C4-2B (cell line): ENCODE measurements at regions not wholly inside any gene's neighbourhood (a gene's known extent, or its start where the extent isn't known, plus 50 kb on each side); places are given as distances from the start of the nearest gene placed in this dataset.

ENCODE experiments used
- ZFX ChIP-seq: fragments of 450-650 bp; IDR thresholded peaks from 2 replicates; pipeline ENCODE4 v1.6.1; 2017
- TF ChIP-seq, protein P1 (sequence below): fragments of 450-650 bp; conservative IDR thresholded peaks from 2 replicates; pipeline ENCODE4 v1.5.1; 2017; ENCODE audit warnings: mild to moderate bottlenecking

DNA sequence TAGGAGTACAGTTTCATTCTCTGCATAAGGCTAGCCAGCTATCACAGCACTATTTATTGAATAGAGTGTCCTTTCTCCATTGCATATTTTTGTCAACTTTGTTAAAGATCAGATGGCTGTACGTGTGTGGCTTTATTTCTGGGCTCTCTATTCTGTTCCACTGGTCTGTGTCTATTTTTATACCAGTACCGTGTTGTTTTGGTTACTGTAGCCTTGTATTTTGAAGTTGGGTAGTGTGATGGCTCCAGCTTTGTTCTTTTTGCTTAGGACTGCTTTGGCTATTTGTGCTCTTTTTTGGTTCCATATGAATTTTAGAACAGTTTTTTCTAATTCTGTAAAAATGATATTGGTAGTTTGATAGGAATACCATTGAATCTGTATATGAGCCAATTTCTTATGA, 182.1 kb upstream of the DIAPH2 start:
- TF ChIP-seq, protein P1, sequence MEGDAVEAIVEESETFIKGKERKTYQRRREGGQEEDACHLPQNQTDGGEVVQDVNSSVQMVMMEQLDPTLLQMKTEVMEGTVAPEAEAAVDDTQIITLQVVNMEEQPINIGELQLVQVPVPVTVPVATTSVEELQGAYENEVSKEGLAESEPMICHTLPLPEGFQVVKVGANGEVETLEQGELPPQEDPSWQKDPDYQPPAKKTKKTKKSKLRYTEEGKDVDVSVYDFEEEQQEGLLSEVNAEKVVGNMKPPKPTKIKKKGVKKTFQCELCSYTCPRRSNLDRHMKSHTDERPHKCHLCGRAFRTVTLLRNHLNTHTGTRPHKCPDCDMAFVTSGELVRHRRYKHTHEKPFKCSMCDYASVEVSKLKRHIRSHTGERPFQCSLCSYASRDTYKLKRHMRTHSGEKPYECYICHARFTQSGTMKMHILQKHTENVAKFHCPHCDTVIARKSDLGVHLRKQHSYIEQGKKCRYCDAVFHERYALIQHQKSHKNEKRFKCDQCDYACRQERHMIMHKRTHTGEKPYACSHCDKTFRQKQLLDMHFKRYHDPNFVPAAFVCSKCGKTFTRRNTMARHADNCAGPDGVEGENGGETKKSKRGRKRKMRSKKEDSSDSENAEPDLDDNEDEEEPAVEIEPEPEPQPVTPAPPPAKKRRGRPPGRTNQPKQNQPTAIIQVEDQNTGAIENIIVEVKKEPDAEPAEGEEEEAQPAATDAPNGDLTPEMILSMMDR = no peak
- no peak for TF ChIP-seq ZFX
